Adrenal gland (tissue), 9 donors: ENCODE measurements at regions not wholly inside any gene's neighbourhood (a gene's known extent, or its start where the extent isn't known, plus 50 kb on each side); places are given as distances from the start of the nearest gene placed in this dataset.

ENCODE experiments used
- DNase-seq, 7 donors: peaks; one replicate each; pipeline ENCODE4 v3.0.0-alpha.2; 2019 to 2020
- H3K27ac ChIP-seq, 5 donors: fragments of 200-600 bp; sonication (generic) in 4 of 5; 1 replicate in 3 of 5; 2 replicates in 2 of 5; pipeline versions ENCODE4 v1.5.1 to v1.8.0; 2016 to 2020; ENCODE audit warnings: mild to moderate bottlenecking in 1 of 5
- H3K27me3 ChIP-seq: fragments of 200-600 bp; 2 replicates; pipeline ENCODE4 v1.8.0; 2021
- H3K36me3 ChIP-seq, 2 donors: fragments of 200-600 bp; replicated peaks in 1 of 2; 1 replicate in 1 of 2; 2 replicates in 1 of 2; pipeline versions ENCODE4 v1.5.1 to v1.8.0; 2018 to 2022
- H3K4me1 ChIP-seq, 2 donors: fragments of 200-600 bp; replicated peaks in 1 of 2; 1 replicate in 1 of 2; 2 replicates in 1 of 2; pipeline versions ENCODE4 v1.5.1 to v1.8.0; 2018 to 2021
- H3K4me3 ChIP-seq, 4 donors: fragments of 200-600 bp; sonication (generic) in 3 of 4; one replicate each; pipeline ENCODE4 v1.5.1; 2016 to 2018
- H3K9me3 ChIP-seq, 3 donors: fragments of 200-600 bp; sonication (generic) in 1 of 3; replicated peaks in 1 of 3; 1 replicate in 2 of 3; 2 replicates in 1 of 3; pipeline versions ENCODE4 v1.5.1 to v1.8.0; 2016 to 2021
- POLR2A ChIP-seq, 2 donors: fragments of 450-650 bp; IDR thresholded peaks; one replicate each; pipeline ENCODE4 v1.6.1; 2017; ENCODE audit warnings: antibody characterized with exemption in 2 of 2, mild to moderate bottlenecking in 2 of 2, moderate library complexity in 1 of 2
- WGBS, 4 donors: extraction: QIAGEN DNeasy Blood & Tissue Kit in 2 of 4; methylation state at CpG; one replicate each; pipeline versions ENCODE4 v1.1.5 to v1.1.7; 2013 to 2017; 5-methylcytosine and 5-hydroxymethylcytosine counted together
- intact Hi-C, 2 donors: fragments of 100-400 bp; cut with DNase I; formaldehyde crosslinking; loops; one replicate each; pipeline versions ENCODE4 v1.14.1 to v1.15.0; 2022 to 2023
- TF ChIP-seq, protein P1 (sequence below), 6 experiments: fragments of 450-650 bp in 4 of 6; fragments of 200-600 bp in 2 of 6; sonication (generic) in 1 of 6; IDR thresholded peaks; 1 replicate in 5 of 6; 2 replicates in 1 of 6; pipeline versions ENCODE4 v1.5.1 to v1.8.0; 2016 to 2021; ENCODE audit warnings: antibody characterized with exemption in 6 of 6, mild to moderate bottlenecking in 2 of 6, moderate library complexity in 1 of 6
- donor health status: healthy with polysubstance abuse.
- donor health status: Bipolar disorder and iron deficiency.
- donor health status: DM: yes; HTN: yes; CAD: no.
- donor health status: DM: no; HTN: no; CAD: no.
- donor health status: DM: no; HTN: no; CAD: no.

DNA sequence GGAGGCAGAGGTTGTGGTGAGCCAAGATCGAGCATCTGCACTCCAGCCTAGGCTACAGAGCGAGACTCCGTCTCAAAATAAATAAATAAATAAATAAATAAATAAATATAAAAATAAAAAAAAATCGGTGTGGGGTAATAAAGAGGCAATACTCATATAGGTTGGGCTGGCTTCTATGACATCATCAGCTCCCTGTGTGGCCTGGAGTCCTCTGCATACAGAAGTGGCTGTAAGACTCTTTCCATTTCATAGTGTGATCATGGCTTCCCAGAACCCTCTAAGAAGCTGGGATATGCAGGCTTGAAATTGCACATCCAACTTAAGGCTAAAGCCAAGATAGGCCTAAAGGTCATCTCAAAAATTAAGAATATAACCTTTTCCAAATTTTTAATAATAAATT is 101.6 kb downstream of the ZIC4 start:
- H3K9me3 ChIP-seq = no peaks in the 10 kb centered on the region
- no peak for TF ChIP-seq POLR2A (IDR thresholded peaks at IDR 0.05)
- TF ChIP-seq, protein P1, sequence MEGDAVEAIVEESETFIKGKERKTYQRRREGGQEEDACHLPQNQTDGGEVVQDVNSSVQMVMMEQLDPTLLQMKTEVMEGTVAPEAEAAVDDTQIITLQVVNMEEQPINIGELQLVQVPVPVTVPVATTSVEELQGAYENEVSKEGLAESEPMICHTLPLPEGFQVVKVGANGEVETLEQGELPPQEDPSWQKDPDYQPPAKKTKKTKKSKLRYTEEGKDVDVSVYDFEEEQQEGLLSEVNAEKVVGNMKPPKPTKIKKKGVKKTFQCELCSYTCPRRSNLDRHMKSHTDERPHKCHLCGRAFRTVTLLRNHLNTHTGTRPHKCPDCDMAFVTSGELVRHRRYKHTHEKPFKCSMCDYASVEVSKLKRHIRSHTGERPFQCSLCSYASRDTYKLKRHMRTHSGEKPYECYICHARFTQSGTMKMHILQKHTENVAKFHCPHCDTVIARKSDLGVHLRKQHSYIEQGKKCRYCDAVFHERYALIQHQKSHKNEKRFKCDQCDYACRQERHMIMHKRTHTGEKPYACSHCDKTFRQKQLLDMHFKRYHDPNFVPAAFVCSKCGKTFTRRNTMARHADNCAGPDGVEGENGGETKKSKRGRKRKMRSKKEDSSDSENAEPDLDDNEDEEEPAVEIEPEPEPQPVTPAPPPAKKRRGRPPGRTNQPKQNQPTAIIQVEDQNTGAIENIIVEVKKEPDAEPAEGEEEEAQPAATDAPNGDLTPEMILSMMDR (IDR thresholded peaks at IDR 0.05) = no peak
- WGBS, 4 donors = 83 to 90% (median 89%) methylated on average over 4 of the region's 4 CpGs
- intact Hi-C loops = no loop called here
- no peak overlapping the region for H3K4me3 ChIP-seq
- no peaks in the 10 kb centered on the region for H3K4me1 ChIP-seq
- H3K36me3 ChIP-seq = no peaks in the 10 kb centered on the region
- no peaks in the 10 kb centered on the region for H3K27me3 ChIP-seq
- no peak overlapping the region for H3K27ac ChIP-seq
- DNase-seq = no peak

GRCh38 chr3:147301781-147302180 is 104.6 kb downstream of the ZIC4 start:
- 58 to 77% (median 64%) methylated on average over 1 of the region's 1 CpG for WGBS, 4 donors
- H3K27ac ChIP-seq = no peak overlapping the region
- no peaks in the 10 kb centered on the region for H3K36me3 ChIP-seq
- no peak for DNase-seq
- H3K4me1 ChIP-seq = no peaks in the 10 kb centered on the region
- H3K4me3 ChIP-seq = no peak overlapping the region
- intact Hi-C loops = no loop called here
- H3K27me3 ChIP-seq = no peaks in the 10 kb centered on the region
- no peaks in the 10 kb centered on the region for H3K9me3 ChIP-seq
- TF ChIP-seq, protein P1 (IDR thresholded peaks at IDR 0.05) = no peak
- no peak for TF ChIP-seq POLR2A (IDR thresholded peaks at IDR 0.05)

DNA sequence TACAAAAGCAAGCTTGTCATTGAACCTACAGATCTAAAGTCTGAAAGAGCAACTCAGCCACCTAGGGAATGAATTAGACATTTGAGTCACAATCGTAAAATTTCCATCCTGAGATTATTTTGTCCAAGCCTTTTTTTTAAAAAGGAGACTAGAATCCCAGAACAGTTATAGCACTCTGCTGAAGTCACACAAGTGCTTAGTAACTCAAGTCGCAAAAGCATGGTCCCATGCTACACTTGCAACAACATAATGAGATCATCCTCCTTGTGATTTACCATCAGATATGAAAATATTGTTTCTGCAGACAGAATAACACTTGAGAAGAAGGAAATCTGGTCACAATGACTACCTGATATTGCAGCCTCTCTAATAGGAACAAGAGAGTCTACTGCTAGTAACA is 106.7 kb downstream of the ZIC4 start:
- Histone ChIP-seq H3K36me3 (no peaks in the 10 kb centered on the region), H3K27ac (no peak overlapping the region), H3K27me3 (no peaks in the 10 kb centered on the region), H3K4me1 (no peaks in the 10 kb centered on the region), H3K4me3 (no peak overlapping the region), H3K9me3 (no peaks in the 10 kb centered on the region)
- 69 to 85% (median 79%) methylated on average over 2 of the region's 2 CpGs for WGBS, 4 donors
- no peak for DNase-seq
- TF ChIP-seq POLR2A (IDR thresholded peaks at IDR 0.05) = no peak
- TF ChIP-seq, protein P1 (IDR thresholded peaks at IDR 0.05) = no peak
- intact Hi-C loops = no loop called here

GRCh38 chr3:147298511-147298982 is 107.8 kb downstream of the ZIC4 start:
- no peaks in the 10 kb centered on the region for H3K36me3 ChIP-seq
- DNase-seq = no peak
- H3K4me1 ChIP-seq = no peaks in the 10 kb centered on the region
- no peaks in the 10 kb centered on the region for H3K9me3 ChIP-seq
- no peak overlapping the region for H3K27ac ChIP-seq
- TF ChIP-seq, protein P1 (IDR thresholded peaks at IDR 0.05) = no peak
- no peak for TF ChIP-seq POLR2A (IDR thresholded peaks at IDR 0.05)
- H3K4me3 ChIP-seq = no peak overlapping the region
- WGBS, 4 donors = 15 to 23% (median 18%) methylated on average over 4 of the region's 4 CpGs
- H3K27me3 ChIP-seq = no peaks in the 10 kb centered on the region
- intact Hi-C loops = no loop called here
